Medulla oblongata (tissue), 1 donor: ENCODE measurements at regions not wholly inside any gene's neighbourhood (a gene's known extent, or its start where the extent isn't known, plus 50 kb on each side); places are given as distances from the start of the nearest gene placed in this dataset.
"Not testable (repeated sequence)": the region's sequence is repeated elsewhere in the genome, so short reads cannot be mapped to it uniquely, and the experiment has no call there.

Source experiments
- DNase-seq: peaks from one replicate; pipeline ENCODE4 v3.0.0-alpha.2; 2015; ENCODE audit errors: extremely low spot score

DNA sequence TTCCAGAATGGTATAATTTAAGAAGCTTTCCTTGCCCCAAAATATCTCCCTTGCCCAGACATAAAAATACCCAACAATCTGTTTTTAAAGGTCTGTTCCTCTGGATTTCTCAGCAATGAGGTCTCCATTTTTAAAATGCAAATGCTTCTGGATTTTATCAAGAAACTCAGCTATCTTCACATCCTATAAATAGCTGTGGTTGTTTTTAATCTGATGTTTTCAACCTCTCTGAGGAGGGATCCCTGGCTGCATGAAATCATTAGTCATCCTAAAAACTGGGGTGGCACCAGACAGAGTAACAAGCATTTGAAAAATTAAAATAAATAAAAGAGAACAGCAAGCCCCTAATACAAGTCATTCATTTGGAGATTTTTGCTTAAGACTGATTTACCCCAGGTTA is 168.5 kb upstream of the ID4 start:
- DNase-seq = no peak

DNA sequence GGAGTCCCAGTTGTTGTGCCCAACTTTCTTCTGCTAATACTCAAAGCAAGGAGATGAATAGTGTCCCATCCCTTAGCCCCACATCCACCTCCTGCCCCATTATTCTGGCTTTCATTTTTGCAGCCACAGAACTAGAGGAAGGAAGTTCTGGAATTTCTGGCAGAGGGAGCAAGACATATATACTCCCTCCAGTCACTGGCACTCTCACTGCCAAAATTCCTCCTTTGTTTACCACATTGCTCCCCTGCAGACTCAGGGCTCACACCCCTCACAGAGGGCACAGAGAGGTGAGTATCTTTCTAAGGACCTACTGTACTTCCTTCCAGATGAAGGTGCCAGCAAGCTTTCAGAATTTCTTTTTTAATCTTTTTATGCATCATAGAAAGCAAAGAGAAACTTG is 168.0 kb upstream of the ID4 start:
- DNase-seq = no peak

- no peak for DNase-seq
Observed at GRCh38 chr6:19682859-19683258, 154.3 kb upstream of the ID4 start.

DNA sequence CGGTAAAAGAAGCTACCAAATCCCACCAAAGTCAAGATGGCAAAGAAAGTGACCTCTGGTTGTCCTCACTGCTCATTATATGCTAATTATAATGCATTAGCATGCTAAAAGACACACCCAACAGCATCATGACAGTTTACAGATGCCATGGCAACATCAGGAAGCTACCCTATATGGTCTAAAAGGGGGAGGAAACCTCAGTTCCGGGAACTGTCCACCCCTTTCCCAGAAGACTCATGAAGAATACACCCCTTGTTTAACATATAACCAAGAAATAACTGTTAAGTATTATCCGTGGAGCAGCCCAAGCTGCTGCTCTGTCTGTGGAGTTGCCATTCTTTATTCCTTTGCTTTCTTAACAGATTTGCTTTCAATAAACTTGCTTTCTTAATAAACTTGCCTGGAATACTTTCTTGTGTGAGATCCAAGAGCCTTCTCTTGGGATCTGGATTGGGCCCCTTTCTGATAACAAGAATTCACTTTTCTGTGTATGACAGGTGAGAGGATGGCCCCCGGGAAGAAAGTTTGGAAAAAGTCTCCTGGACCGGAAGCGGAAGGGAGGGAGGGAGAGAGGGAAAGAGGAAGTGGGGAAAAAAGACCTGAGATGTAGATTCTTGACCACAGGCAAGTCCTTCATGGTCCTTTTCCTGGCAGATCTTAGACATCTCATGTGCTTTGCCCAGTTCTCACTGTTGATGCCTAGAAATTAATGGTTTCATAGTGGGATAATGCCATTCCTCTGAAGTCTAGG is 146.7 kb upstream of the ID4 start:
- no peak for DNase-seq

DNA sequence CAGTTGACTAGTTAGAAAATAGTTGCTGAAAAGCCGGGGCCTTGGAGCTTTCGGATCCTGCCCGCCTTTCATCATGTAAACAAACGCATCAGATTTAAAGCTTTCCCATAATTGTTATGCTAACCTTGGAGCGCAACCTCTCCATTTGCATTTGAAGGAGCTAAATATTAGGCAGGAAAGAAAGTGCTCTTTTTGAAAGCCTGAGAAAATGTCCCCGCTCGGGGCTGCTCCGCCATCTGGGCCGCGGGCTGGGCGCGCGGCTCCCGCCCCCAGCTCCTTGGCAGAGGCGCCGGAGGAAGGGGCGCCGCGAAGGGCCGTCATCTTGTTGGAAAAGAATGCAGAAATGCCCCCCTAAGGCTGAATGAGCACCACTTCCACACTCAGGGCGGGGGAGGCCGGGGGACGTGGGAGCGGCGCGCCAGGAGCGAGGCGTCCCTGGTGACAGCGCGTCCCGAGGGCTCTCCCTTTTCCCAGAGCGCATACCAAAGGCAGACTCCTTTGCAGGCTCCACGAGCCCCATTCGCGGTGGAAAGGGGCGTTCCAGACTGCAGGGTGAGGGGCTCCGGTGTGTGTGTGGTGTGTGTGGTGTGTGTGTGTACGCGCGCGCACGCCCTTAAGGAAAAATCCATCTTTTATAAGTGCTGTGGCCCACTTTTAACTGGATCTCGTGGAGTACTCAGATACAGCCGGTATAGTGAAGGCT is 145.6 kb upstream of the ID4 start:
- peak; percentile 37 for DNase-seq

DNA sequence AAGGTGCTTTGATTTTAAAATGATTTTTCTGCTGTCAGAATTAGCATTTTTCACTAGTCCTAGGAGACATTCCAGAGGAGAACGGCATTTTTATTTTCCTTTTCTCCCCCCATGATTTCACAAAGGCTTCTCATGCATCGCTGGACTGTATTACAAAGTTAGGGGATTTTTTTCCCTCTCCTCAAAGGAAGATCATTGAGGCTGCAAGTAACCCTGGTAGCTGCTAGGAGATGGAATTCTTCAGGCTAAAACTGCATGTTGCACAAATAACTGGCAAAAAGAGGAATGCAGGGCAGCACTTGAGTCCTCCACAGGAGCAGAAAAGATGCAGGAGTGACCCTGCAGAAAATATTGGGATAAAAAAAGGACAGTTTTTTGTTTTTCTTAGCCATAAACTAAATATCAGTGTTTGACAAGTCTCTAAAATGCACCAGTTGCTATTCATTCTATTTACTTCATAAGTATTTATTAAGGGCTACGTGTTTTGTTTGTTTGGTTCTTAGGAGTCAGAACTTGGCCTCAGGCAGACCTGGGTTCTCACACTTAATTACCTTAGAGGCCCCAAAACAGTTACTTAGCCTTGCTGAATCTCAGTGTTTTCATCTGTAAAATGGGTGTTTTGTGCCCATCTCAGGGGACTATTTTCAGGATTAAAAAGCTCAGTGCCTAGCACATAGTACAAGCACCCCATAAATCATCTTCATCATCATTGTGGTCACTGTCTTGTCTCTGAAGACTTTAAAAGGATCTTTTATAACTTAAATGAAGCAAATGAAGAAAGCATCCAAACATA is 144.5 kb upstream of the ID4 start:
- peak; percentile 68 for DNase-seq

GRCh38 chr6:19694697-19695096 is 142.5 kb upstream of the ID4 start:
- no peak for DNase-seq

GRCh38 chr6:19697744-19698290 is 139.4 kb upstream of the ID4 start:
- no peak for DNase-seq

GRCh38 chr6:19699932-19700331 is 137.2 kb upstream of the ID4 start:
- no peak for DNase-seq

DNA sequence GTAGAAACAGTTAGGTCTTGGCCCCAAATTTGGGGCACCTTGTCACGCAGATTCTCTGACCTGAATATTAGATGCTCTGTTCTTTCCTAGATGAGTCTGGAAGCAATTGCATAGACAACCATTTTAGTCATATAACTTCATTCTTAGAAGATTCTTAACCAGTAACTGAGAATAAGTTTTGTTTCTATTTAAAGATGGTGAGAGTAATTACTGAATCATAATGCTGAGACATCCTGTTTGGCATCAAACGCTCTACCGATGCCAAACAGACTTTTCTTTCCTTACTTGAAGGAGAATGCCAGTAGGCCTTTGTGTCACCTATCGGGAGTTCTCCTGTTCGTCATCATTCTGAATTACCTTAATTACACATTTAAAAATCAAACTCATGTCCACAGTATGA is 131.6 kb upstream of the ID4 start:
- DNase-seq = no peak

DNA sequence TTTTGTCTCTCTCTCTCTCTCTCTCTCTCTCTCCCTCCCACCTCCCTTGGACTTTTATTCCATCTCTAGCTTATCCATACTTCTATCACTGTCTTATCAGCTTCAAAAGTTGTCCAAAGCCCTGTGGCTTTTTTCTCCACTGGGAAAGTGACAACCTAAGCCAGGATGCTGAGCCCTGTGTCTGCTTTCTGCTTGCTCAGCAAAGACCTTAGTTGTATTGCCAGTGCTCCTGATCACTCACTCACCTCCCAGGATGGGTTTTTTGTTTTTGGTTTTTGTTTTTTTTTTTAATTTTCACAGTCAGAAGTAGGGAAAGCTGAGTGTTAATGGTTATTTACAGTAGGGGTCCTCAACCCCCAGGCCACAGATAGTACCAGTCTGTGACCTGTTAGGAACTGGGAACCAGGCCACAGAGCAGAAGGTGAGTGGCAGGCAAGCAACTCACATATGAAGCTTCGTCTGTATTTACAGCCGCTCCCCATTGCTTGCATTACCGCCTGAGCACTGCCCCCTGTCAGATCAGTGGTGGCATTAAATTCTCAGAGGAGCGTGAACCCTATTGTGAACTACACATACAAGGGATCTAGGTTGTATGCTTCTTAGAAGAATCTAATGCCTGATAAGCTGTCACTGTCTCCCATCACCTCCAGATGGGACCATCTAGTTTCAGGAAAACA is 125.0 kb upstream of the ID4 start:
- DNase-seq = no peak

GRCh38 chr6:19712998-19713397 is 124.2 kb upstream of the ID4 start:
- no peak for DNase-seq

DNA sequence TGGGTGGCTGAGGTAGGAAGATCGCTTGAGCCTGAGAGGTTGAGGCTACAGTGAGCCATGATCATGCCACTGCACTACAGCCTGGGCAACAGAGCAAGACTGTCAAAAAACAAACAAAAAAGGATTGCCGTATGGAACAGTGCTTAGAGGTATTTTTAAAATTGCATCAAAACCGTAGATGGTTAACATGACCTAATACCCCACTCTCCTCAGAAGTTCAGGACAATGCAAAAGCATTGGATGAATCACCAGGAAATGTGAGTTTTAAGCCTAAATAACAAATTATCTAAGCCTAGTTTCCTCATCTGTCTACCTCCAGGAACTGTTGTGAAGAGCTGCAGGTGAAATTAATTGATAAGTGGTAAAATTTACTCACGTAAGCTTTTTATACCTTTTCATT is 123.8 kb upstream of the ID4 start:
- DNase-seq = no peak

- DNase-seq = no peak
Observed at GRCh38 chr6:19713984-19714383, 123.2 kb upstream of the ID4 start.

- no peak for DNase-seq
Observed at GRCh38 chr6:19714434-19715166, 122.6 kb upstream of the ID4 start.

- no peak for DNase-seq
Observed at GRCh38 chr6:19715167-19715551, 122.0 kb upstream of the ID4 start.

- no peak for DNase-seq
Observed at GRCh38 chr6:19719691-19720128, 117.5 kb upstream of the ID4 start.

- no peak for DNase-seq
Observed at GRCh38 chr6:19721766-19722377, 115.3 kb upstream of the ID4 start.

GRCh38 chr6:19722999-19723398 is 114.2 kb upstream of the ID4 start:
- no peak for DNase-seq

GRCh38 chr6:19723545-19723944 is 113.6 kb upstream of the ID4 start:
- no peak for DNase-seq

GRCh38 chr6:19725436-19725835 is 111.7 kb upstream of the ID4 start:
- not testable (repeated sequence) for DNase-seq
